AG08395 (cell line): ENCODE measurements at regions not wholly inside any gene's neighbourhood (a gene's known extent, or its start where the extent isn't known, plus 50 kb on each side); places are given as distances from the start of the nearest gene placed in this dataset.

Source experiments
- DNase-seq: peaks from one replicate; pipeline ENCODE4 v3.0.0; 2012; ENCODE audit warnings: mixed read lengths, low spot score

DNA sequence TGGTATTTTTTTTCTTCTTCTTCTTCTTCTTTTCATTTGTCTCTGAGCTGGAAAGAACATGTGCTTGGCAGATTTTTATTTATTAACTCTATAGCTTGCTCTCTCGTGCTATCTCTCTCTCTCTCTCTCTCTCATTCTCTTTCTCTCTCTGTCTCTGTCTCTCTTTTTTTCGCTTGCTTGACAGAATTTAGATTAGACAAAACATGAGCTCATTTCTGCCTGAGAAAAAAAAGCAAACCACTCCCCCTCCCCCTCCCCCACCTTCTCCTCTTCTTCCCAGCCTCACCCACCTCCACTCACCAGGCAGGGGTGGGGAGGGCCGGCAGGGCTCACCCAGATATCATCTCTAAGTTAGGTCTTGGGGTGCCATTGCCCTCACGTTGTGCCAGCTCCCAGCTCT lies 81.5 kb downstream of the PJA1 start:
- no peak for DNase-seq

DNA sequence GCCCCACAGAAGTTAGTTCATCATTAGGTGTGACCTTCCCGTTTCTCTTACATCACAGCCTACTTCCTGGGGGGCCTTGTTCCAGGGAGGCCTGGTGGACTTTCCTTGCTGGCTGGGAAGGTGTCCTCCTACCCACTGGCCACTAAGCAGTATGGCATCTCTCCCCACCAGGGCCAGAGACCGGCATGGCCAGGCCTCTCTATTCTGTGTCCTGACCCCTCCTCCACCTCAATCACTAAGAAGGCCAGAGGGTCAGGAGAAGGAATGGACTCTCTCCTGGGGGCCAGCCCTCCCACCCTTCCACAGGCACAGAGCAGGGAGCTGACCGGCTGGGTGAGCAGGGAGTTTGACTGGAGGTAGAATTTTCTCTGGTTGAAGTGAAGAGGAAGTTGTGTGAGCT lies 81.9 kb downstream of the PJA1 start:
- no peak for DNase-seq

DNA sequence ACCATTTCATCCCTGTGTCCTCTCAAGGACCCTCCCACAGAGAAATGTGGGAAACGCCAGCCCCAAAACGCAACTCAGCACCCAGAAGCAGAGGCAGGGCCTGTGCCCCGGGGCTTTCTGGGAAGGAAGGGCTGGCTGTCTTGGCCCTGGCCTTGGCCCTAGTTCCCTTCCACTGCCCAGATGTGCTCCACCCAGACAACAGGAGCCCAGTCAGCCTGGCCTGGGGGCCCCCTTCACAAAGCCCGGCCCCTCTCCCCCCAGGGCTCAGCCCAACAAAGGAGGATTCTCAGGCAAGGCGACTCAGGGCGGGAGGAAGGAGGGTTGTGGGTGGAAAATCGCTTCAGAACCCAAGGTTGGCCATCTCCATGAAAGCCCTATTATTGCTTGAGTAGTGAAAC lies 82.5 kb downstream of the PJA1 start:
- DNase-seq, result no peak

DNA sequence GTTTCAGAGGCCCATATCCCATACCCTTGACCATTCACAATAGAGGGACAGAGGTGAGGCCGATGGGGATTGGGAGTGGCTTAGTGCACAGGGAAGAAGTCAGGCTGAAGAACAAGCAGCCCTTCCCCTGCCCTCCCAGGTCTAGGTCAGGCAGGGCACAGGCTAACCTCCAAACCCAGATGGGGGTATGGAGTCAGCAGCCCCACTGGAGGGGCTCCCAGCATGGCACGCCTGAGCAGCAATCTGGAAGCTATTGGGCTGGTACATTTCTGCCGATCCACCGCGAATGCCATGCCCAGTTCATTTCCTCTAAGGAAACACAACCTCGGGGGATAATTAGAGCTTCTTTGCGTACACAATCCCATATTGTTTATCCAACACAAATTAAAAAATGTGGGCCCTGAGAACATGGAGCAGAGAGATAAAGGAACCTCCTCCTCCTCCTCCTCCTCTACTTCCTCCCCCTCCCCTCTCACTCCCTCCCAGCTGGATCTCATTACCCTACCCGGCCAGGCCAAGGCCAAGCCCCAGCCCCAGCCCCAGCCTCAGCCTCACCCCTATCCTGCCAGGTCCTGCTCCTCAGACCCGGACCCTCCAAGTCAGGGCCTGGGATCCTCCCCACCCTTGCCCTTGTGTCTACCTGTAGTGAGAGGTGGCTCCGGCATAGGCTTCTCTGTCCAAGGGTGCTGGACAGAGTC lies 83.0 kb downstream of the PJA1 start:
- no peak for DNase-seq

DNA sequence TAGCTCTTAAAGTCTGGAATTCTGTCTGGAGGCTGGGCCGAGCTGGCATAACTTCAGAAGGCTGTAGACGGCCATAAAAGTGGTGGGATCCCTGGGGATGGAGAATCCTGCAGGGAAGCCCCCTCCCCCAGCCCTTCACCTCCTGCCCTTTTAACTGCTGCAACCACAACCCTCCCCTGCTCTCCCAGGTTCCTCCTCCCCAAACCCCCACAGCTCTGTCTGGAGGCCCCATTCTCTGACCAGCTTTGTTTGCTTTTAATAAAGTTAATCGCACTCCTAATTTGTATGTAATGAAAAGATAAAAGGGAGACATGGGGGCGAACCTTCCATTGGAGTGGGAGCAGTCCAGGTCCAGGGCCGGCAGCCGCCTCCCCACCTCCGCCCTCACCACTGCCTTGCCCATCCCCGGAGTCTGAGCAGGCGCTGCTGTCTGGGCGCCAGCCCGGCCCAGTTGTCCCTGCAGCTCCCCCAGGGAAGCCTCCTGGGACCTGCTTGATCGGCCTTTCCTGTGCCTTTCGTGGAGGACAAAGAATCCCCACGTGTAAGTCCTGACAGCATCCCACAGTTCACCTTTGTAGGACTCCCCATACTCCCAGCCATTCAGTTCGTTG lies 84.3 kb downstream of the PJA1 start:
- no peak for DNase-seq

DNA sequence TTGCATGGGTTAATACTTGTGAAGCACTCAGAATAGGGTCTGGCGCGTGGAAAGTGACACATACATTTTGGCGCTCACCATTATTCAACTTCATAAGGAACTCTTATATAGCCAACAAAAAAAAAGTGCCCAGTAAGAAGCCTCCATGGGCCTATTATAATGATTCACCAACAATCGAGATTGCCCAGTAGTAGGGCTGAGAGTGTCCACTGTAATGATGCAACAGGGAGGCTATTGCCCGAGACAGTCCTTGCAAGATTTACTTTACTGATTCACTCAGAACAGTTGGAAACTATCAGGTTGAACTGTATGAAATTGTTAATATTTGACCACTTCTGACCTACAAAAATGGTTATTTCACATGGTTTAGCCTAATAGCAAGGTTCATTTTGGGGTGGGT lies 86.0 kb downstream of the PJA1 start:
- no peak for DNase-seq

DNA sequence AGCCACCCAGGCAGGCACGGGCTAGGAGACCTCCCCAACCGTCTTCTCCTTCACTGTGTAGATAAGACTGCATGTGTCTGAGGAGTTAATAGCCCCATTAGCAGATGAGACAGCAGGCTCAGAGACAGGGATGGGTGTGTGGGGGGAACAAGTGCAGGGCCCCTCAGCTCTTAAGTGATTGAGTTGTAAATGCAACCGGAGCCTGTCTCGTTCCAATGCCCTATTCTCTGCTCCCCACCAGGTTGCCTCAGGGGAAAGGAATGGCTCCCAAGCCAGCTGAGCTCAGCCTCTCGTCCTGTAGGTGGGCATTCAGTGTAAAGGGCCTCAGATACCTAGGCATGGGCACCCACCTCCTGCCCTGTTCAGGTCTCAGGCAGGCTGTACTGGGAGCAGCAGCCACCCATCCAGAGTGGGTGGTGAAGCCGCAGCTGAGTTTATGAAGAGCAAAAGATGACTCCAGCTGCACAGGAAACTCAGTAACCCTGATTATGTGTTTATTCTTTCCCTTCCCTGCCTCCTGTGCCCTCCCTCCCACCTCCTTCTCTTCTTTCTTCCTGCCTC lies 87.3 kb downstream of the PJA1 start:
- DNase-seq, result no peak

DNA sequence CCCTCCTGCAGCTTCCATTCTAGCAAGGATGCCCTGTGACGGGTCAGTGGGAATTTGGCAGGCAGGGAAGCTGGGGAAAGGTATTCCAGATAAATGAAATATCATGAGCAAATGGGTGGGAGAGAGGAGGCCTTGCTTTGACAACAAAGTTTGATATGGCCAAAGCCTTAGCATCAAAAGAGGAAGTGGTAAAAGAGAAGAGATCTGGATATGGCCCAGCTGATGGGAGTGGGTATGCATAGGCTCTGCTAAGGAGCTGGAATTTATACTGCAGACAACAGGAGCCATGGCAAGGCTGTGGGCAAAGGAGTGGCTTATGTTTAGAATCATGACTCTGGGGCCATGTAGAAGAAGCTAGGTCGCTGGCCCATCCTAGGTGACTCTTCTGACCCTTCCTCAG lies 89.2 kb downstream of the PJA1 start:
- no peak for DNase-seq

DNA sequence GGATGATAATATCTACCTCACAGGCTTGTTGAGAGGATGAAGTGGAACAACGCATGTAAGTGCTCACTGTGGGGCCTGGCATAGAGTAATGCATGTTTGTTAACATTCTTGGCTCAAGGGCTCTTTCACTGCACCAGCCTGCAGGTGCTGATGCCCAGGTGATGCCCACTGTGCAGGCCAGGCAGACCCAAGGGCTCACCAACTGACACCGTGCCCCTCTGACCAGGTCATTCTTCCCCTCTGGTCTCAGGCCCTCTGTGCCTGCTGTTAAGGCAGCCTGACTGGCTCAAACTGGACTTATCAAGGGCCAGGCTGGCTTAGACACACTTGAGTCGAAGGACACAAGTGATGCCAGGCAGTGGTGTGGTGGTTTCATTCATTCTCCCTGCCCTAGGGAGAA lies 90.5 kb downstream of the PJA1 start:
- DNase-seq, result no peak

DNA sequence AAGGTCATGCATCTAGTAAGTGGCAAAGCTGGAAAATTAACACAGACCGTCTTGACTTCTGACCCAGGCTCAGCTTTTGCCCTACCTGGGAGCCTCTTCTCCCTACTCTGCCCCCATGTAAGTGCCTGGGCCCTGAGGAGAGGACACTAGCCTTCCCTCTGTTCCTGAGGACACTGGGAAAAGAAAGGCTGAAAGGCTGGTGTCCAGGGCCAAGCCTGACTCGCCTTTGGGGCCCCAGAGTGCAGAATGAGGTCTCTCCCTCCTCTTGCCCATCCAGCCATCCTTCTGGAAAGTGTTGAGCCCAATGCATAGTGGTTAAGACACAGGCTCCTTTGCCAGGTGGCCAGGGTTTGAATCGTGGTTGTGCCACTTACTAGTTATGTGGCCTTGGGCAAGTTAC lies 91.5 kb downstream of the PJA1 start:
- no peak for DNase-seq

DNA sequence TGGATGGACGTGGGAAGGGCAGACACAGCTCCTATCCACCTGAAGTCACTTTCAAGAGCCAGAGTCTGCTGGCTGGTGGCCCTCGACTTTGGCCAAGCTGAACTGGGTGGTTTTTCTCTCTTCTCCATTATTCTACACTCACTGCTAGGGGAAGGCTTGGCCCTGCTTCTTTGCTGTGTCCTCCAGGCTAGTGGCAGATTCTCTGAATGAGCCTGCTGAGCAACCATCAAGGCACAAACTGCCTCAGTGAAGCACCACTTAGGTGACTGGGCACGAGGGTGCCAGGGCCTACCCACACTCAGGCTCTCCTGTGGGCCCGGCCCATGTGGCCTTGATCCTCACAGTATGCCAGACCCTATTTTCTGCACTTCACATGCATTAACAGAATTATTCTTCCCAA lies 92.0 kb downstream of the PJA1 start:
- no peak for DNase-seq

DNA sequence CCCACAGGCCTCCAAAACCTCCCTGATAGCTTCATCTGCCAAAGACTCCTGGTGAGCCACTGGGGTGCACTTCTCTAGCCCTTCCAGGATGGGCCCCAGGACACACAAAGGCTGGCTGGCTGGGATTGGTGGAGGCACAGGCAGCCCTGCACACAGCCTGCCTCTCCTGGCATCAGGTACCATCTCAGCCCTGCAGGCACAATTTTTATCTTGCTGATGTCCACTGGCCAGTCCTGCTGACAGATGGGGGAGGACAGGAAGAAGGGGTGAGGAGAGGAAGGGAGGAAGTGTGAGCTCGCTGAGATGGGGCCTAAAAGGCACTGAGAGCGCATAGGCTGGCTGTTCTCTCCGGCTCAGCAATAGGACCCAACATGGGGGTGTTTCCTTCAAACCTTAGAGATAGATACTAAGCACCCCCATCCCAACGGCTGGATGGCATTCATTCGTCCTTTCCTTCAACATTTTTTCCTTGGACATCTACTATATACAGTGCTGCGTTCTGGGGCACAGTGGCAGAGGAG lies 92.7 kb downstream of the PJA1 start:
- DNase-seq, result no peak

DNA sequence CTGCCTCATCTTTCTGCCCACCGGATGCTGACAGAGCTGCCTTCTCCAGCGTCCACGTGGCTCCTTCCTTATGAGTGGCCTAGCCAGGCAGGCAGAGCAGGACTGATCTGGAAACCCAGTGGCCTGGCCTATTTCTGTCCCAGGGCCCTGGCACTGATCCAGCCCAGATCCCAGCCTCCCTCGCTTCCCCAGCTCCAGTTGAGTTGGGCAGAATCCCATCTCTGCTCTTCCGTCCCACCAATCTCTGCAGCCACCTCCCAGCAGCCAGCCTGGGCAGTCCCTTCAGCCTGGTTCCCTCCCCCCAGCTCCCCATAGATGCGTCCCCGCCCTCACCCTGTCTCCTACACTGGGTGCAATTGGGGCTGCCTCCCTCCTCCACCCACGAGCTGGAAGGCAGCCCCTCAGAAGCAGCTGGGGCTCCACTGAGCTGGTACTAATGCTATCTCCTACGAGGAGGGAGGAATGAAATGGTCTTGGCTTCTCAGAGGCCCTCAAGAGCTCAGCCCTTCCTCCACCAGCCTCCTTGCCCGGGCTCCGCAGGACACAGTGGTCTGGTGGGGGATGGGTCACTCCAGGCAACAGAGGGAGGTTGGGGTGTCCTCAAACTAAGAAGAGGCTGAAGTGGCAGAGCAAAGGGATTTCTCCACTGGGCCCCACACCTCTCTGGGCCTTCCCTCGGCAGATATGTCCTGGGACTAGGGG lies 94.2 kb downstream of the PJA1 start:
- DNase-seq, result no peak

DNA sequence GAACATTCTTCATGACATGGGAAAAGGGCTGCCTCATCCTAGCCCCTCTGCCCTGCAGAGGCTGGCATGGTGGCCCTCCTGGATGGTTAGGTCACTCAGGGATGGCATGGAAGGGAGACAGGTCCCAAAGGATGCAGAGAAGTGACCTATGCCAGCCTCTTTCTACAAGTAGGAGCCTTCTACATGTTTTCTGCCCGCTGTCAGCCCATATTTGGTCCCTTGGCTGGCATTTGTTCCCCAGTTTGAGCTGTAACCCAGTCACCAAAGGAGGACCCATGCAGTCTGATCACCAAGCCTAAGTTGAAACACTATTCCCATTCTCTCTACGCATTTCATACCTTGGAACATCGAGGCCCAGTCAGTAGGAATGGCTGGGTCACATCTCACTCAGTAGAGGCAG lies 95.4 kb downstream of the PJA1 start:
- DNase-seq, result no peak

DNA sequence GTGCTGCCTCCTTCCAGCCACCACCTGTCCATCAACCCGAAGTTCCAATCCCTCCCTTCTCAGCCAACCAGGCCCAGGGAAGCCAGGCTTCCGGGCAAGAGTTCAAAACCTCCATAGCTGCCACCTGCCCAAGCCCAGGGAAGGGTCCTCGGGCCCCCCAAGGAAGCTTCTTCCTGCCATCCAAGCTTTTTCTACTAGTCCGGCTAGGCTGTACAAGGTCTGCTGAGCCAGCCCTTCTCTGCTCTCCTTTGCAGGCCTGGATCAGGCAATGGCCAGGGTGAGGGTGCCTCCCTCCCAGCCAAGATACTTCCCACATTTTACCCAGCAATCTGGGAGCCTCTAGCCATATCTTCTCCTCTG lies 96.2 kb downstream of the PJA1 start:
- DNase-seq, result no peak

DNA sequence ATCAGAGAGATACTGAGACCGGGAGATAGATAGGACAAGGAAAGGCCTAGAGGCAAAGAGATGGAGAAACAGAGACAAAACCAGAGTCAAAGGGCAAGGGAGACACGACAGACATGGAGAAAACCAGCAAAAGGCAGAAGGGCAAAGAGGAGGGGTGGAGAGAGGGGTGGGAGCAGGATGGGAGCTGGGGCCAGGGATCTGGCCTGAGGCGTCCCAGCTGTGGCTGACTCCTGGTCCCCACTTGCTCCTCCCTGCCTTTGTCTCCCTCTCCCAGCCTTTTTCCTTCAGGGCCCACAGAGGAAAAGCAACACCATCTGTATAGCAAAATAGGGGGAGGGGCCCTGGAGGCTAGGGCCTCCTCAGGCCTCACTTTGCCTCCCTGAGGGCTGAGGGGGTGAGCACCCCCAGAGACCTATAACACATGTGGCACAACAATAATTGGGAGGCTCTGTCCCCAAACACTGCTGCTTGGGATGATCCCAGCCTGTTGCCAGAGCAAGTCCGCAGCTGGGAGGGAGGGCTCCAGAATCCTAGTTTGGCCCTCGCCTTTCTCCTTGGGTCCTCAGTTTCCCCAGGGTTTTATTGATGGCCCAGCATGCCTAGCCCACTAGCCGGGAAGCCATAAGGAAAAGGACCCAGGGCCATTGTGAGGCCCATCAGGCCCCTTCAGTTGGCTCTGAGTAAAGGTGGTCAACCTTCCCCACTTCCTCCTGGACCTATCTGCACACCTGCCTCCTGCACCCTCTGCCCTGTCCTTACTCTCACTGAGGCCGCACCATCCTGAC lies 96.8 kb downstream of the PJA1 start:
- no peak for DNase-seq

DNA sequence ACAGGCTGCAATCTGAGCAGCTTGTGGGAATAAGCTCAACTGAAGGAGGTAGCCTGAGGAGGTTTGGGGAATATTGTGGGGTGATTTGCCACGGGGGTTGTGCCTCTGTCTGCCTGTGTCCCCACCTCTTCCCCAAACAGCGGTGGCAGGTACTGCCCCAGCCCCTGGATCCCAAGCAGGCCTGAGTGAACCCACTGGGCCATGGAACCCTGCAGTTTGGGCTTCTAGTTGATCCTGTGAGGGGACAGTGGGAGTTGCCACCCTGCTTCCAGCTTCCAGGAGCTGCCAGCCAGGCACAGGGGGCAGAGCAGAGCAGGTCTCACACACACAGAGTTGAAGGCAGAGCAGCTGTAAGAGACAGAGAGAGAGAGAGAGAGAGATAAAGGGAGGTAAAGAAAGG lies 97.4 kb downstream of the PJA1 start:
- no peak for DNase-seq

DNA sequence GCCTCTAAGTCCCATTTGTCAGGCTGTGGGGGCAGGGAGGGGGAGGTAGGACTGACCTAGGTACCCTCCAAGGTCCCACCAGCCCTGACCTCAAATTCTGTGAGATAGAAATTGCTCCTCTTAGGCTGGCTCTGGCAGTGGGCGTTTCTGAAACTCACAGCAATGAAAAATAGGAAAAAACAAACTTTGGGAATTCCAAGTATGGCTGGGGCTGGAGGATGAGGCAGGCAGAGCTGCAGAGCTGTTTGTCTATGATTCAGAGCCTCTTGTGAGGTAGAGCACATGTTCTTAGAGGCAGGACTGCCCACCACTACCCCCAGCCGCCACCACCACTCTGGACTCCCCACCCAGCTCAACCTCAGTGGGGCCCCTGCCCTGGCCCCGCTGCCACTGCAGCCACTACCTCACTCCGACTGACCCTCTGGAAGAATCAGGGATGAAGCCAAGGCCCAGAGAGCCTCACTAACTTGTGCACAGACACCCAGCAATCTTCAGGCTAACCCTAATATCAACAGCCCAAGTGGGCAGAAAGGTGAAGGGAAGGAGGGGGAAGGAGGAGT lies 98.2 kb downstream of the PJA1 start:
- DNase-seq, result no peak

DNA sequence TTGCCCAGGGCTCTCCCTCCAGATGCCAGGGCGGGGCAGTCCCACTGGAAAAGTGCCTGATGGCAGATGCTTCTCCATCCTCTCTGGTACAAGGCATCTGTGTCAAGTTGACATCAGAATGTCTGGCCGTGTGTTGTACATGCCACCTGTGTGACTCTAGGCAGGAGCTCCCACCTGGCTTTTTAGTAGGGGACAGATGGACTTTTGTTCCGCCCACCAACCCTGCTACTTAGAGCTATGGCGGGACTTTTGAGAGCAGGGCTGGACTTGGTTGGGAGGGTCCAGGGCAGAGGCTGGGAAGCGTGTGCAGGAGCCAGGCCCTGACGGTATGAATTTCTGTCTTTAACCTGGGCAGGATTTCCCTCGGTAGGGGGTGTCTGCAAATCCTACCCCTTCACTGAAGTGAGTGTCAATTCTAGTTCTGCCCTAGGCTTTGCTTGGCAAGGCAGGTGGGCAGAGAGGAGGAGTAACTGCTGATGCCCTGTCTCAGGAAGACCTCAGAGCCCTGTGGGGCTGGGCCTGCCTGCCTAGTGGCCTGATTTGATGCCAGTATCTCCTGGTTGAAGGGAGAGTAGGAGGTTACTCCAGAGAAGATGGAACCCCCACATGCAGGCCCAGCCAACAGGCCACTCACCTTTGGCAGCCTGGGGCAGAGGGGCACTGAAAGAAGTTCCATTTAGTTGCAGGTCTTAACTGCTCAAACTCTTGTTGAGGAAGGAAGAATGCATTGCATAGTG lies 99.1 kb downstream of the PJA1 start:
- no peak for DNase-seq

DNA sequence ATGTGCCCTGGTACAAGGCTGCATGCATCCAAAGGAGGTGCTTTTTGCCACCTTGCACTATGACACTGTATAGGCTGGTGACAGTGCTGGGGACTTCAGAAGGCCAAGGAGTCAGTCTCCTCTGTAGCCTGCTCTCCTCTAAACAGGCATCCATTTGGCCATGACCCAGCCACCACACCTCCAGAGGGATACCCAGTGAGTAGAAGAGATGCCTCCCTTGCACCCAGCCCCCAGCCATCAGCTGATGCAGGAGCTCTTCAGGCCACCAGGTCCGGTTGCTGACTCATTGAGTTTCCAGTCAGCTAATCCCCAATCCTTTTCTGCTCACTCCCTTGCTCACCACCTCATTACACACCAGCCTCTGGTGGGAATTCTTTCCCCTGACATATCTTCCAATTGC lies 99.8 kb downstream of the PJA1 start:
- DNase-seq, result peak; percentile 29

DNA sequence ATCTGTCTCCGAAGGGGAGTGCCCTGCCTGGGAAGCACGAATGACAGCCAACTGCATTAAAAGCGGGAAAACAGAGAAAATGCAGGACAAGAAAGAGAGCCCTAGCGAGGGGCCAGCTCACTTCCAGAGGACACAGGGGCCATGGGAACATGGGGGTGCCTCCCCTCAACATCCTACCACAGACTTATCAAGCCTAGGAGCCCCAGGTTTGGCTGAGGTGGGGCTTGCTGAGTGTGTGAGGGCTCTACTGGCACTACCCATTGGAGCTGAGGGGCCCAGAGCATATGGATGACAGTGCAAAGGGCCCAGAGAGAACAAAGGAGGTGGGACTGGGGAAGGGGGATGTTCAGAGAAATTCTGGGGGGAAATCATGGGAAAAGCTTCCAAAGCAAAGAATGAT lies 101.8 kb downstream of the PJA1 start:
- no peak for DNase-seq
